ENCODE measurements at regions not wholly inside any gene's neighbourhood (a gene's known extent, or its start where the extent isn't known, plus 50 kb on each side); places are given as distances from the start of the nearest gene placed in this dataset.
"Not testable (repeated sequence)": the region's sequence is repeated elsewhere in the genome, so short reads cannot be mapped to it uniquely, and the experiment has no call there.

- DNase-seq: no peak
Observed at GRCh38 chr2:208608122-208608835, 201.7 kb downstream of the PTH2R start.

GRCh38 chr2:208609166-208609804, 202.7 kb downstream of the PTH2R start:
- DNase-seq: no peak

- not testable (repeated sequence) for DNase-seq
Observed at GRCh38 chr2:208615675-208616074, 209.1 kb downstream of the PTH2R start.

- no peak for DNase-seq
Observed at GRCh38 chr2:208618220-208618619, 211.6 kb downstream of the PTH2R start.

- DNase-seq: no peak
Observed at GRCh38 chr2:208619993-208620392, 213.4 kb downstream of the PTH2R start.

GRCh38 chr2:208620487-208620978, 213.9 kb downstream of the PTH2R start:
- DNase-seq: no peak

GRCh38 chr2:208627110-208627884, 220.7 kb downstream of the PTH2R start:
- no peak for DNase-seq

GRCh38 chr2:208627916-208628315, 221.3 kb downstream of the PTH2R start:
- DNase-seq: no peak

GRCh38 chr2:208638059-208638458, 231.5 kb downstream of the PTH2R start:
- DNase-seq: no peak

GRCh38 chr2:208642125-208642779, 235.7 kb downstream of the PTH2R start:
- DNase-seq: no peak

- DNase-seq: no peak
Observed at GRCh38 chr2:208643145-208643544, 236.6 kb downstream of the PTH2R start.

GRCh38 chr2:208645226-208645625, 238.6 kb downstream of the PTH2R start:
- DNase-seq: no peak

- DNase-seq: no peak
Observed at GRCh38 chr2:208648368-208648767, 241.8 kb downstream of the PTH2R start.

- DNase-seq: no peak
Observed at GRCh38 chr2:208653383-208653782, 246.8 kb downstream of the PTH2R start.

- DNase-seq: no peak
Observed at GRCh38 chr2:208654056-208654455, 247.5 kb downstream of the PTH2R start.

- DNase-seq: no peak
Observed at GRCh38 chr2:208657468-208657867, 250.9 kb downstream of the PTH2R start.

- DNase-seq: no peak
Observed at GRCh38 chr2:208669394-208669793, 262.8 kb downstream of the PTH2R start.

GRCh38 chr2:208671284-208671683, 264.7 kb downstream of the PTH2R start:
- DNase-seq: no peak

GRCh38 chr2:208671886-208672680, 265.5 kb downstream of the PTH2R start:
- DNase-seq: no peak

- DNase-seq: no peak
Observed at GRCh38 chr2:208673631-208674030, 267.0 kb downstream of the PTH2R start.

GRCh38 chr2:208674919-208675318, 268.3 kb downstream of the PTH2R start:
- no peak for DNase-seq

- DNase-seq: not testable (repeated sequence)
Observed at GRCh38 chr2:208685929-208686328, 279.3 kb downstream of the PTH2R start.
